HepG2 (cell line): ENCODE measurements at regions not wholly inside any gene's neighbourhood (a gene's known extent, or its start where the extent isn't known, plus 50 kb on each side); places are given as distances from the start of the nearest gene placed in this dataset.

Source experiments
- ATAC-seq: fragments of 200-7000 bp; cut with Tn5 transposase; 3 replicates; pipeline ENCODE4 v1.9.1; 2020; ENCODE audit warnings: mild to moderate bottlenecking, moderate library complexity
- BruUV-seq: library from RNA; stranded (reverse); fragments of 400-500 nt; replicated peaks from 2 replicates; lab custom pipeline; 2021; lab: Mats Ljungman, UMichigan
- CTCF ChIA-PET: fragments of 300-600 bp; formaldehyde crosslinking; extraction: SDS; loops from one replicate; lab custom pipeline; 2021; ENCODE audit warnings: low total read pairs, inconsistent platforms, low intra/inter-chr PET ratio; lab: Yijun Ruan, JAX
- POLR2A ChIA-PET: fragments of 350-600 bp; sonication (Branson Sonifier 250); formaldehyde crosslinking; loops from one replicate; lab custom pipeline; 2020; ENCODE audit warnings: antibody characterized with exemption, inconsistent platforms; lab: Yijun Ruan, JAX
- DNase-seq: peaks from one replicate; pipeline ENCODE4 v3.0.0-alpha.2; 2015; ENCODE audit warnings: low spot score
- FAIRE-seq: peaks from 3 replicates; lab custom pipeline; 2011; peaks lifted over from hg19 to GRCh38; lab: Jason Lieb, UNC
- H2AFZ ChIP-seq: one replicate; pipeline ENCODE4 v1.6.1; 2011; ENCODE audit warnings: low read length, inconsistent platforms
- H3K27ac ChIP-seq: fragments of 300-600 bp; 3 replicates; pipeline ENCODE4 v1.8.0; 2011; ENCODE audit warnings: mixed run types, mild to moderate bottlenecking, mixed read lengths, low read length, inconsistent platforms; ENCODE audit not compliant: insufficient read depth; ENCODE audit errors: extremely low read length
- H3K27me3 ChIP-seq, 2 experiments: fragments of 200-600 bp in 1 of 2; 2 replicates in 1 of 2; 3 replicates in 1 of 2; pipeline versions ENCODE4 v1.6.0 to v1.8.0; 2011; ENCODE audit warnings: low read length in 2 of 2, mild to moderate bottlenecking in 2 of 2, moderate library complexity in 2 of 2, inconsistent platforms in 1 of 2; ENCODE audit not compliant: insufficient read depth in 2 of 2, control insufficient read depth in 1 of 2
- H3K36me3 ChIP-seq, 2 experiments: fragments of 200-600 bp in 1 of 2; replicated peaks in 1 of 2; 2 replicates in 1 of 2; 3 replicates in 1 of 2; pipeline versions ENCODE4 v1.5.1 to v1.8.0; 2011; ENCODE audit warnings: low read length in 2 of 2, inconsistent platforms in 1 of 2; ENCODE audit not compliant: insufficient read depth in 2 of 2, control insufficient read depth in 1 of 2
- H3K4me1 ChIP-seq: 2 replicates; pipeline ENCODE4 v1.5.1; 2012; ENCODE audit warnings: low read length, inconsistent platforms; ENCODE audit not compliant: insufficient read depth
- H3K4me2 ChIP-seq: 2 replicates; pipeline ENCODE4 v1.6.0; 2011; ENCODE audit warnings: low read depth, low read length, inconsistent platforms
- H3K4me3 ChIP-seq, 3 experiments: fragments of 200-600 bp in 1 of 3; sonication (generic), shearing (Covaris generic) in 1 of 3; replicated peaks in 1 of 3; 2 replicates each; pipeline ENCODE4 v1.5.1; 2011 to 2016; ENCODE audit warnings: low read length in 3 of 3, inconsistent platforms in 2 of 3, low read depth in 2 of 3, mild to moderate bottlenecking in 2 of 3, control low read depth in 1 of 3, mixed read lengths in 1 of 3; ENCODE audit not compliant: insufficient read depth in 1 of 3
- H3K79me2 ChIP-seq: one replicate; pipeline ENCODE4 v1.6.1; 2011; ENCODE audit warnings: low read length, inconsistent platforms; ENCODE audit not compliant: insufficient read depth
- H3K9ac ChIP-seq: 2 replicates; pipeline ENCODE4 v1.6.0; 2011; ENCODE audit warnings: mild to moderate bottlenecking, low read depth, low read length, inconsistent platforms; ENCODE audit not compliant: insufficient read depth
- H3K9me3 ChIP-seq: 2 replicates; pipeline ENCODE4 v1.5.1; 2012; ENCODE audit warnings: mild to moderate bottlenecking, low read length
- H4K20me1 ChIP-seq: 2 replicates; pipeline ENCODE4 v1.6.0; 2011; ENCODE audit warnings: inconsistent platforms, mild to moderate bottlenecking, low read length, moderate library complexity; ENCODE audit not compliant: insufficient read depth
- FOXA3 ChIP-seq: IDR thresholded peaks from 2 replicates; pipeline ENCODE4 v1.6.1; 2016; ENCODE audit warnings: missing genetic modification reagents, missing compliant biosample characterization
- FOXC1 ChIP-seq: sonication (generic); formaldehyde crosslinking; IDR thresholded peaks from 2 replicates; pipeline ENCODE4 v1.8.0; 2022; ENCODE audit warnings: mild to moderate bottlenecking, missing genetic modification reagents, borderline replicate concordance
- GZF1 ChIP-seq: sonication (generic); formaldehyde crosslinking; IDR thresholded peaks from 2 replicates; pipeline ENCODE4 v1.5.1; 2020; ENCODE audit warnings: mild to moderate bottlenecking, missing genetic modification reagents
- MAFF ChIP-seq: IDR thresholded peaks from 2 replicates; pipeline ENCODE4 v1.6.1; 2011; ENCODE audit warnings: low read depth, low read length, improper control_type of control experiment
- MEIS1 ChIP-seq: sonication (generic); formaldehyde crosslinking; IDR thresholded peaks from 2 replicates; pipeline ENCODE4 v1.9.0; 2021; ENCODE audit warnings: mild to moderate bottlenecking, missing genetic modification reagents, moderate library complexity, borderline replicate concordance
- MTERF4 ChIP-seq: sonication (generic); formaldehyde crosslinking; IDR thresholded peaks from 2 replicates; pipeline ENCODE4 v1.8.0; 2023; ENCODE audit warnings: mild to moderate bottlenecking, missing genetic modification reagents
- MTF1 ChIP-seq: sonication (generic); formaldehyde crosslinking; IDR thresholded peaks from 2 replicates; pipeline ENCODE4 v1.5.0; 2020; ENCODE audit warnings: missing genetic modification reagents
- MZF1 ChIP-seq: sonication (generic); formaldehyde crosslinking; IDR thresholded peaks from 2 replicates; pipeline ENCODE4 v1.8.1; 2023; ENCODE audit warnings: mild to moderate bottlenecking, missing genetic modification reagents, borderline replicate concordance
- POGZ ChIP-seq: sonication (generic); formaldehyde crosslinking; IDR thresholded peaks from 2 replicates; pipeline ENCODE4 v1.4.0; 2020; ENCODE audit warnings: mild to moderate bottlenecking, missing genetic modification reagents
- ZNF720 ChIP-seq: sonication (generic); formaldehyde crosslinking; IDR thresholded peaks from 2 replicates; pipeline ENCODE4 v1.4.0; 2020; ENCODE audit warnings: missing genetic modification reagents
- ZNF782 ChIP-seq: sonication (generic); formaldehyde crosslinking; IDR thresholded peaks from 2 replicates; pipeline ENCODE4 v1.4.0; 2020; ENCODE audit warnings: missing genetic modification reagents, mild to moderate bottlenecking, borderline replicate concordance
- ZUFSP ChIP-seq: sonication (generic); formaldehyde crosslinking; IDR thresholded peaks from 2 replicates; pipeline ENCODE4 v1.9.0; 2021; ENCODE audit warnings: missing genetic modification reagents, mild to moderate bottlenecking, borderline replicate concordance
- WGBS: methylation state at CpG from one replicate; pipeline ENCODE4 v1.1.6; 2017; ENCODE audit warnings: low lambda C conversion rate; 5-methylcytosine and 5-hydroxymethylcytosine counted together
- in situ Hi-C: cut with HindIII; loops from 2 replicates; pipeline ENCODE4 v1.10.0; 2017; ENCODE audit warnings: low pct_unique_long_range_greater_than_20kb; ENCODE audit not compliant: extremely low pct_ligation_motif_present
- intact Hi-C: fragments of 100-400 bp; cut with micrococcal nuclease; formaldehyde crosslinking; loops from one replicate; pipeline ENCODE4 v1.10.0; 2022; ENCODE audit not compliant: unreplicated experiment
- TF ChIP-seq, protein P1 (sequence below): sonication (generic); formaldehyde crosslinking; IDR thresholded peaks from 2 replicates; pipeline ENCODE4 v1.4.0; 2020; ENCODE audit warnings: missing genetic modification reagents
- TF ChIP-seq, protein P2 (sequence below): IDR thresholded peaks from 2 replicates; pipeline ENCODE4 v1.6.1; 2016; ENCODE audit warnings: low read depth, borderline replicate concordance

GRCh38 chr13:90746230-90746629 lies 601.3 kb upstream of the MIR17HG start:
- BruUV-seq: no TSS peak
- no peak overlapping the region for H2AFZ ChIP-seq
- no peak overlapping the region for H3K9ac ChIP-seq
- POLR2A ChIA-PET: no interaction called here
- H3K27me3 ChIP-seq: no peaks in the 10 kb centered on the region
- no peaks in the 10 kb centered on the region; the same call in 1 of the 2 replicates for H3K9me3 ChIP-seq
- CTCF ChIA-PET: no interaction called here
- no peak for FAIRE-seq
- in situ Hi-C loops (no loop called here), intact Hi-C loops (no loop called here)
- no peaks in the 10 kb centered on the region for H3K36me3 ChIP-seq
- TF ChIP-seq MAFF (no peak), ZNF720 (CRISPR knock-in tag) (no peak), POGZ (no peak), FOXA3 (CRISPR knock-in tag) (no peak), ZNF782 (CRISPR knock-in tag) (no peak), GZF1 (CRISPR knock-in tag) (no peak), MZF1 (CRISPR knock-in tag) (no peak), FOXC1 (CRISPR knock-in tag) (no peak), MTF1 (CRISPR knock-in tag) (no peak), ZUFSP (CRISPR knock-in tag) (no peak), MEIS1 (no peak), MTERF4 (no peak)
- TF ChIP-seq, protein P1, sequence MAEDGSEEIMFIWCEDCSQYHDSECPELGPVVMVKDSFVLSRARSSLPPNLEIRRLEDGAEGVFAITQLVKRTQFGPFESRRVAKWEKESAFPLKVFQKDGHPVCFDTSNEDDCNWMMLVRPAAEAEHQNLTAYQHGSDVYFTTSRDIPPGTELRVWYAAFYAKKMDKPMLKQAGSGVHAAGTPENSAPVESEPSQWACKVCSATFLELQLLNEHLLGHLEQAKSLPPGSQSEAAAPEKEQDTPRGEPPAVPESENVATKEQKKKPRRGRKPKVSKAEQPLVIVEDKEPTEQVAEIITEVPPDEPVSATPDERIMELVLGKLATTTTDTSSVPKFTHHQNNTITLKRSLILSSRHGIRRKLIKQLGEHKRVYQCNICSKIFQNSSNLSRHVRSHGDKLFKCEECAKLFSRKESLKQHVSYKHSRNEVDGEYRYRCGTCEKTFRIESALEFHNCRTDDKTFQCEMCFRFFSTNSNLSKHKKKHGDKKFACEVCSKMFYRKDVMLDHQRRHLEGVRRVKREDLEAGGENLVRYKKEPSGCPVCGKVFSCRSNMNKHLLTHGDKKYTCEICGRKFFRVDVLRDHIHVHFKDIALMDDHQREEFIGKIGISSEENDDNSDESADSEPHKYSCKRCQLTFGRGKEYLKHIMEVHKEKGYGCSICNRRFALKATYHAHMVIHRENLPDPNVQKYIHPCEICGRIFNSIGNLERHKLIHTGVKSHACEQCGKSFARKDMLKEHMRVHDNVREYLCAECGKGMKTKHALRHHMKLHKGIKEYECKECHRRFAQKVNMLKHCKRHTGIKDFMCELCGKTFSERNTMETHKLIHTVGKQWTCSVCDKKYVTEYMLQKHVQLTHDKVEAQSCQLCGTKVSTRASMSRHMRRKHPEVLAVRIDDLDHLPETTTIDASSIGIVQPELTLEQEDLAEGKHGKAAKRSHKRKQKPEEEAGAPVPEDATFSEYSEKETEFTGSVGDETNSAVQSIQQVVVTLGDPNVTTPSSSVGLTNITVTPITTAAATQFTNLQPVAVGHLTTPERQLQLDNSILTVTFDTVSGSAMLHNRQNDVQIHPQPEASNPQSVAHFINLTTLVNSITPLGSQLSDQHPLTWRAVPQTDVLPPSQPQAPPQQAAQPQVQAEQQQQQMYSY: no peak
- TF ChIP-seq, protein P2, sequence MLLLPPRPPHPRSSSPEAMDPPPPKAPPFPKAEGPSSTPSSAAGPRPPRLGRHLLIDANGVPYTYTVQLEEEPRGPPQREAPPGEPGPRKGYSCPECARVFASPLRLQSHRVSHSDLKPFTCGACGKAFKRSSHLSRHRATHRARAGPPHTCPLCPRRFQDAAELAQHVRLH: no peak
- DNase-seq: no peak
- no peak overlapping the region for H3K4me3 ChIP-seq
- H3K4me1 ChIP-seq: no peaks in the 10 kb centered on the region
- no peak overlapping the region for H3K4me2 ChIP-seq
- 4% methylated on average over 3 of the region's 3 CpGs for WGBS
- no peaks in the 10 kb centered on the region for H3K79me2 ChIP-seq
- no peak for ATAC-seq
- no peak overlapping the region for H3K27ac ChIP-seq
- H4K20me1 ChIP-seq: no peaks in the 10 kb centered on the region
